Vagina (tissue), 2 donors: ENCODE measurements at regions not wholly inside any gene's neighbourhood (a gene's known extent, or its start where the extent isn't known, plus 50 kb on each side); places are given as distances from the start of the nearest gene placed in this dataset.
A peak's percentile ranks its signal among the peaks of the same experiment; 100 is the strongest.

Experiments used
- DNase-seq, 2 donors: peaks; one replicate each; pipeline ENCODE4 v3.0.0-alpha.2; 2017; ENCODE audit errors: extremely low spot score in 2 of 2
- H3K27ac ChIP-seq: fragments of 200-600 bp; sonication (generic); one replicate; pipeline ENCODE4 v1.5.1; 2019
- H3K27me3 ChIP-seq: fragments of 200-600 bp; sonication (generic); one replicate; pipeline ENCODE4 v1.5.1; 2019
- H3K36me3 ChIP-seq, 2 donors: fragments of 200-600 bp; sonication (generic); one replicate each; pipeline ENCODE4 v1.5.1; 2017 to 2019
- H3K4me1 ChIP-seq: fragments of 200-600 bp; sonication (generic); one replicate; pipeline ENCODE4 v1.5.1; 2019
- H3K4me3 ChIP-seq, 2 donors: fragments of 200-600 bp; sonication (generic); 1 replicate in 1 of 2; 2 replicates in 1 of 2; pipeline ENCODE4 v1.5.1; 2016 to 2019
- H3K9me3 ChIP-seq: fragments of 200-600 bp; sonication (generic); one replicate; pipeline ENCODE4 v1.5.1; 2019
- POLR2A ChIP-seq, 2 donors: fragments of 450-650 bp; IDR thresholded peaks; one replicate each; pipeline ENCODE4 v1.6.1; 2017; ENCODE audit warnings: antibody characterized with exemption in 2 of 2, mild to moderate bottlenecking in 2 of 2, moderate library complexity in 2 of 2
- POLR2AphosphoS5 ChIP-seq, 2 donors: sonication (generic); formaldehyde crosslinking; IDR thresholded peaks; one replicate each; pipeline ENCODE4 v1.9.0; 2017; ENCODE audit warnings: antibody characterized with exemption in 2 of 2, mild to moderate bottlenecking in 2 of 2, low read depth in 1 of 2; ENCODE audit not compliant: insufficient read depth in 1 of 2
- intact Hi-C: fragments of 100-400 bp; cut with DNase I; formaldehyde crosslinking; loops from one replicate; pipeline ENCODE4 v1.15.1; 2023
- TF ChIP-seq, protein P1 (sequence below), 3 experiments: fragments of 450-650 bp in 2 of 3; fragments of 200-600 bp in 1 of 3; sonication (generic) in 1 of 3; IDR thresholded peaks; one replicate each; pipeline ENCODE4 v1.5.1; 2017 to 2019; ENCODE audit warnings: antibody characterized with exemption in 3 of 3, mild to moderate bottlenecking in 2 of 3, moderate library complexity in 2 of 3

DNA sequence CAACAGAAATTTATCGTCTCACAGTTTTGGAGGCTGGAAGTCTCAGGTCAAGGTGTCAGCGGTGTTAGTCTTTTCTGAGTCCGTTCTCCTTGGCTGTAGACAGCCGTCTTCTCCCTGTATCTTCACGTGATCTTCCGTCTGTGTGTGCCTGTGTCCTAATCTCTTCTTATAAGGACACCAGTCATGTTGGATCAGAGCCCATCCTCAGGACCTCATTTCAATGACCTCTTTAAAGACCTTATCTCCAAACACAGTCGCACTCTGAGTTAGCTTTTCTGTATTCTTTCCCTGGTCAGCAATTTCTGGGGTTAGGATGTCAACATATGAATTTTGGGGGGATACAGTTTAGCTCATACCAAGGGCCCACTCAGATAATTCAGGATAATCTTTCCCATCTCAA lies 247.7 kb downstream of the PRDM2 start:
- no peak overlapping the region for H3K4me3 ChIP-seq
- H3K36me3 ChIP-seq: no peaks in the 10 kb centered on the region
- TF ChIP-seq POLR2A (IDR thresholded peaks at IDR 0.05) (no peak), POLR2AphosphoS5 (IDR thresholded peaks at IDR 0.05; ENCODE audit: insufficient read depth in 1 of 2, low read depth in 1 of 2) (no peak)
- TF ChIP-seq, protein P1, sequence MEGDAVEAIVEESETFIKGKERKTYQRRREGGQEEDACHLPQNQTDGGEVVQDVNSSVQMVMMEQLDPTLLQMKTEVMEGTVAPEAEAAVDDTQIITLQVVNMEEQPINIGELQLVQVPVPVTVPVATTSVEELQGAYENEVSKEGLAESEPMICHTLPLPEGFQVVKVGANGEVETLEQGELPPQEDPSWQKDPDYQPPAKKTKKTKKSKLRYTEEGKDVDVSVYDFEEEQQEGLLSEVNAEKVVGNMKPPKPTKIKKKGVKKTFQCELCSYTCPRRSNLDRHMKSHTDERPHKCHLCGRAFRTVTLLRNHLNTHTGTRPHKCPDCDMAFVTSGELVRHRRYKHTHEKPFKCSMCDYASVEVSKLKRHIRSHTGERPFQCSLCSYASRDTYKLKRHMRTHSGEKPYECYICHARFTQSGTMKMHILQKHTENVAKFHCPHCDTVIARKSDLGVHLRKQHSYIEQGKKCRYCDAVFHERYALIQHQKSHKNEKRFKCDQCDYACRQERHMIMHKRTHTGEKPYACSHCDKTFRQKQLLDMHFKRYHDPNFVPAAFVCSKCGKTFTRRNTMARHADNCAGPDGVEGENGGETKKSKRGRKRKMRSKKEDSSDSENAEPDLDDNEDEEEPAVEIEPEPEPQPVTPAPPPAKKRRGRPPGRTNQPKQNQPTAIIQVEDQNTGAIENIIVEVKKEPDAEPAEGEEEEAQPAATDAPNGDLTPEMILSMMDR (IDR thresholded peaks at IDR 0.05): no peak
- intact Hi-C loops: no loop called here
- no peak for DNase-seq
- H3K27me3 ChIP-seq: no peaks in the 10 kb centered on the region
- no peaks in the 10 kb centered on the region for H3K9me3 ChIP-seq
- H3K27ac ChIP-seq: peak overlapping the region; percentile 83
- H3K4me1 ChIP-seq: peaks cover 13% of the 10 kb centered on the region

GRCh38 chr1:13948396-13948795 lies 248.4 kb downstream of the PRDM2 start:
- Histone ChIP-seq H3K36me3 (no peaks in the 10 kb centered on the region), H3K27ac (peak overlapping the region; percentile 83), H3K9me3 (no peaks in the 10 kb centered on the region), H3K4me3 (no peak overlapping the region), H3K27me3 (no peaks in the 10 kb centered on the region), H3K4me1 (peaks cover 13% of the 10 kb centered on the region)
- TF ChIP-seq POLR2A (IDR thresholded peaks at IDR 0.05): no peak
- no peak for TF ChIP-seq POLR2AphosphoS5 (IDR thresholded peaks at IDR 0.05; ENCODE audit: insufficient read depth in 1 of 2, low read depth in 1 of 2)
- TF ChIP-seq, protein P1 (IDR thresholded peaks at IDR 0.05): no peak
- intact Hi-C loops: no loop called here
- DNase-seq: no peak

- H3K4me1 ChIP-seq: peaks cover 13% of the 10 kb centered on the region
- intact Hi-C loops: no loop called here
- H3K9me3 ChIP-seq: no peaks in the 10 kb centered on the region
- H3K4me3 ChIP-seq: no peak overlapping the region
- H3K36me3 ChIP-seq: no peaks in the 10 kb centered on the region
- DNase-seq: peak in 1 of 2 donors; percentile 97
- no peaks in the 10 kb centered on the region for H3K27me3 ChIP-seq
- H3K27ac ChIP-seq: peak overlapping the region; percentile 83
- TF ChIP-seq, protein P1 (IDR thresholded peaks at IDR 0.05): no peak
- peak; percentile 37 to 74 for TF ChIP-seq POLR2AphosphoS5 (IDR thresholded peaks at IDR 0.05; ENCODE audit: insufficient read depth in 1 of 2, low read depth in 1 of 2)
- TF ChIP-seq POLR2A (IDR thresholded peaks at IDR 0.05): peak in 1 of 2 donors; percentile 1
Observed at GRCh38 chr1:13948888-13949391, 249.0 kb downstream of the PRDM2 start.

DNA sequence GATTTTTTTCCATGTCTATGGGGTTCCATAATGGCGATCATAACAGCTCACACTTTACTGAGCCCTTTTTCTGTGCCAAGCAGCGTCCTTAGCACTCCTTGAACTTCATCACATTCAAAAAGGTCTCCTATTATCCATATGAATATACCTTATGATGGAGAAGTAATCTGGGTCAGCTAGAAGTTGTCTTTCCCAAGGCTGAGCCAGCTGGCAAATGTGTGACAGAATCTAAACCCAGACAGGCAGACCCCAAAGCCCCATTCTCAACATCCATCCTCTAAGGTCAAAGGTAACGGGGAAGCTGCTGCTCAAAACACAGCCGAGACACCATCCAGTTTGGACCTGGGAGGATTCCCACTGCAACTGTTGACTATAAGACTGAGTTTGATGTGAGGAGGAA lies 249.6 kb downstream of the PRDM2 start:
- no peak for DNase-seq
- TF ChIP-seq, protein P1 (IDR thresholded peaks at IDR 0.05): no peak
- TF ChIP-seq POLR2AphosphoS5 (IDR thresholded peaks at IDR 0.05; ENCODE audit: insufficient read depth in 1 of 2, low read depth in 1 of 2) (no peak), POLR2A (IDR thresholded peaks at IDR 0.05) (no peak)
- H3K27me3 ChIP-seq: no peaks in the 10 kb centered on the region
- intact Hi-C loops: no loop called here
- H3K36me3 ChIP-seq: no peaks in the 10 kb centered on the region
- no peaks in the 10 kb centered on the region for H3K9me3 ChIP-seq
- H3K4me3 ChIP-seq: no peak overlapping the region
- peak overlapping the region; percentile 83 for H3K27ac ChIP-seq
- H3K4me1 ChIP-seq: peaks cover 13% of the 10 kb centered on the region

GRCh38 chr1:13950637-13951036 lies 250.6 kb downstream of the PRDM2 start:
- Histone ChIP-seq H3K4me1 (peaks cover 13% of the 10 kb centered on the region), H3K36me3 (no peaks in the 10 kb centered on the region), H3K27me3 (no peaks in the 10 kb centered on the region), H3K4me3 (no peak overlapping the region), H3K27ac (peak overlapping the region; percentile 83), H3K9me3 (no peaks in the 10 kb centered on the region)
- DNase-seq: no peak
- TF ChIP-seq POLR2A (IDR thresholded peaks at IDR 0.05): no peak
- TF ChIP-seq, protein P1 (IDR thresholded peaks at IDR 0.05): no peak
- no peak for TF ChIP-seq POLR2AphosphoS5 (IDR thresholded peaks at IDR 0.05; ENCODE audit: insufficient read depth in 1 of 2, low read depth in 1 of 2)
- intact Hi-C loops: no loop called here
